Endothelial cell of umbilical vein (primary cell): ENCODE measurements at regions not wholly inside any gene's neighbourhood (a gene's known extent, or its start where the extent isn't known, plus 50 kb on each side); places are given as distances from the start of the nearest gene placed in this dataset.

Source experiments
- BruUV-seq: library from RNA; stranded (reverse); fragments of 400-500 nt; replicated peaks from 2 replicates; lab custom pipeline; 2021; lab: Mats Ljungman, UMichigan
- CTCF ChIA-PET: fragments of 300-600, 350-600 bp; sonication (Branson Sonifier 250); formaldehyde crosslinking; loops from one replicate; lab custom pipeline; 2021; ENCODE audit warnings: antibody characterized with exemption, inconsistent platforms; lab: Charles Lee
- POLR2A ChIA-PET: fragments of 300-600, 350-600 bp; sonication (Branson Sonifier 250); formaldehyde crosslinking; loops from one replicate; lab custom pipeline; 2021; ENCODE audit warnings: antibody characterized with exemption, inconsistent platforms; lab: Charles Lee
- DNase-seq: peaks from one replicate; pipeline ENCODE4 v3.0.0-alpha.2; 2011; ENCODE audit warnings: low read depth, low spot score
- FAIRE-seq: peaks from 2 replicates; lab custom pipeline; 2011; peaks lifted over from hg19 to GRCh38; lab: Jason Lieb, UNC
- H2AFZ ChIP-seq: 2 replicates; pipeline ENCODE4 v1.6.0; 2012; ENCODE audit warnings: low read depth, low read length, control low read depth, inconsistent platforms
- H3K27ac ChIP-seq: 2 replicates; pipeline ENCODE4 v1.5.1; 2011; ENCODE audit warnings: low read depth, mild to moderate bottlenecking, control low read depth, low read length, moderate library complexity; ENCODE audit not compliant: insufficient read depth
- H3K27me3 ChIP-seq, 2 experiments: 2 replicates each; pipeline versions ENCODE4 v1.6.0 to v1.6.1; 2011; ENCODE audit warnings: low read length in 2 of 2, mixed read lengths in 1 of 2; ENCODE audit not compliant: control insufficient read depth in 2 of 2, insufficient read depth in 2 of 2
- H3K36me3 ChIP-seq, 2 experiments: 2 replicates in 1 of 2; 3 replicates in 1 of 2; pipeline ENCODE4 v1.5.1; 2011; ENCODE audit warnings: low read length in 2 of 2, mild to moderate bottlenecking in 1 of 2, moderate library complexity in 1 of 2; ENCODE audit not compliant: control insufficient read depth in 2 of 2, insufficient read depth in 2 of 2; ENCODE audit errors: extremely low read depth in 1 of 2
- H3K4me1 ChIP-seq: 3 replicates; pipeline ENCODE4 v1.5.1; 2011; ENCODE audit warnings: mild to moderate bottlenecking, low read length; ENCODE audit not compliant: control insufficient read depth, insufficient read depth; ENCODE audit errors: extremely low read depth
- H3K4me2 ChIP-seq: 2 replicates; pipeline ENCODE4 v1.6.1; 2011; ENCODE audit warnings: low read length, control low read depth, mixed read lengths; ENCODE audit not compliant: insufficient read depth
- H3K4me3 ChIP-seq, 3 experiments: fragments of 200-600 bp in 1 of 3; sonication (generic), shearing (Covaris generic) in 1 of 3; replicated peaks in 1 of 3; 2 replicates each; pipeline ENCODE4 v1.5.1; 2011 to 2016; ENCODE audit warnings: control low read depth in 3 of 3, low read length in 3 of 3, mild to moderate bottlenecking in 2 of 3, inconsistent platforms in 1 of 3, low read depth in 1 of 3, moderate library complexity in 1 of 3; ENCODE audit not compliant: insufficient read depth in 1 of 3
- H3K79me2 ChIP-seq: 2 replicates; pipeline ENCODE4 v1.6.0; 2012; ENCODE audit warnings: low read length, inconsistent platforms; ENCODE audit not compliant: control insufficient read depth, insufficient read depth
- H3K9ac ChIP-seq: replicated peaks from 2 replicates; pipeline ENCODE3; 2011; ENCODE audit warnings: low read length, control low read depth; ENCODE audit not compliant: insufficient read depth; ENCODE audit errors: extremely low read depth
- H3K9me1 ChIP-seq: replicated peaks from 3 replicates; pipeline ENCODE4 v1.6.0; 2011; ENCODE audit warnings: mild to moderate bottlenecking, low read length; ENCODE audit not compliant: control insufficient read depth, insufficient read depth; ENCODE audit errors: extremely low read depth
- H3K9me3 ChIP-seq: replicated peaks from 2 replicates; pipeline ENCODE4 v1.5.1; 2012; ENCODE audit warnings: low read length, inconsistent platforms; ENCODE audit not compliant: control insufficient read depth, insufficient read depth
- H4K20me1 ChIP-seq: replicated peaks from 2 replicates; pipeline ENCODE3; 2011; ENCODE audit warnings: mild to moderate bottlenecking, low read length; ENCODE audit not compliant: control insufficient read depth, insufficient read depth; ENCODE audit errors: extremely low read depth
- EZH2 ChIP-seq: IDR thresholded peaks from 2 replicates; pipeline ENCODE4 v1.6.1; 2012; ENCODE audit warnings: borderline replicate concordance, low read depth, mild to moderate bottlenecking, moderate library complexity, low read length, inconsistent platforms; ENCODE audit not compliant: severe bottlenecking
- FOS ChIP-seq: IDR thresholded peaks from 2 replicates; pipeline ENCODE4 v1.6.1; 2011; ENCODE audit warnings: mild to moderate bottlenecking, low read length, moderate library complexity, borderline replicate concordance; ENCODE audit not compliant: insufficient read depth
- GATA2 ChIP-seq: IDR thresholded peaks from 2 replicates; pipeline ENCODE4 v1.7.0; 2011; ENCODE audit warnings: low read depth, mild to moderate bottlenecking, moderate library complexity, mixed read lengths, low read length; ENCODE audit not compliant: insufficient read length, insufficient read depth
- JUN ChIP-seq: IDR thresholded peaks from 2 replicates; pipeline ENCODE4 v1.6.1; 2011; ENCODE audit warnings: borderline replicate concordance, low read depth; ENCODE audit not compliant: insufficient read length, insufficient read depth
- MYC ChIP-seq: IDR thresholded peaks from one replicate; pipeline ENCODE4 v1.6.1; 2011; ENCODE audit warnings: mild to moderate bottlenecking, low read depth, low read length
- POLR2A ChIP-seq: IDR thresholded peaks from 2 replicates; pipeline ENCODE4 v1.6.1; 2012; ENCODE audit warnings: low read depth, mild to moderate bottlenecking, control low read depth, low read length
- POLR2AphosphoS5 ChIP-seq: IDR thresholded peaks from 2 replicates; pipeline ENCODE4 v1.6.1; 2012; ENCODE audit warnings: low read depth, mild to moderate bottlenecking, control low read depth, low read length, moderate library complexity; ENCODE audit not compliant: insufficient read depth
- dilution Hi-C: fragments of 300-500 bp; cut with MboI; formaldehyde crosslinking; loops from one replicate; pipeline ENCODE4 v1.15.0; 2019; ENCODE audit warnings: low sequenced_read_pairs; ENCODE audit not compliant: extremely low pct_ligation_motif_present
- intact Hi-C: fragments of 100-400 bp; cut with micrococcal nuclease; formaldehyde crosslinking; loops from one replicate; pipeline ENCODE4 v1.10.0; 2022
- TF ChIP-seq, protein P1 (sequence below): IDR thresholded peaks from 2 replicates; pipeline ENCODE4 v1.6.1; 2011; ENCODE audit not compliant: insufficient read depth, insufficient read length
- TF ChIP-seq, protein P2 (sequence below), 2 donors: IDR thresholded peaks; 1 replicate in 1 of 2; 2 replicates in 1 of 2; pipeline ENCODE4 v1.5.1; 2011; ENCODE audit warnings: low read length in 2 of 2, mild to moderate bottlenecking in 2 of 2, moderate library complexity in 2 of 2, control low read depth in 1 of 2, inconsistent platforms in 1 of 2, low read depth in 1 of 2; ENCODE audit not compliant: insufficient read depth in 1 of 2; ENCODE audit errors: extremely low read depth in 1 of 2

DNA sequence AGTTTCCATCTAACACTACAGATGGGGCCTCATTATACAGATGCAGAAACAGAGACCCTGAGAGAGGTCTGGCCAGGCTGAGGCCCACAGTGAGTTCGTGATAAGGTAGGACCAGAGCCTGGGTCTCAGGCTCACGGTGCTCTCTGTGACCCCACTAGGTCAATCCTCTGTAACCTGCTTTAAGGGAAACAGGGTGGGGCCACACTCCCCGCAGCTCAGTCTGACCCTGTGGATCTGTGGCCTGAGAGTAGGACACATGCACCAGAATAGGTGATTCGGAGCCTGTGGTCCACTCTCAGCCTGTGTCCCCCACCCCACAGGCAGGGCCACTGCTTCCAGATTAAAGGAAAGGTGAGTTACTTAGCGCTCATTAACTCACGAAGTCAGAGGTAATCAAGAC lies 137.8 kb upstream of the FAM20C start:
- no peak for TF ChIP-seq EZH2
- no peak for TF ChIP-seq FOS
- no peak for TF ChIP-seq JUN
- TF ChIP-seq POLR2A = no peak
- TF ChIP-seq, protein P1, sequence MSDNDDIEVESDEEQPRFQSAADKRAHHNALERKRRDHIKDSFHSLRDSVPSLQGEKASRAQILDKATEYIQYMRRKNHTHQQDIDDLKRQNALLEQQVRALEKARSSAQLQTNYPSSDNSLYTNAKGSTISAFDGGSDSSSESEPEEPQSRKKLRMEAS = no peak
- TF ChIP-seq POLR2AphosphoS5 = no peak
- FAIRE-seq (no peak), DNase-seq (no peak)
- H3K9me3 ChIP-seq = no peaks in the 10 kb centered on the region
- no peak overlapping the region for H3K4me2 ChIP-seq
- H3K36me3 ChIP-seq = no peaks in the 10 kb centered on the region
- H3K27ac ChIP-seq = no peak overlapping the region
- intact Hi-C loops (no loop called here), dilution Hi-C loops (no loop called here)
- H4K20me1 ChIP-seq = no peaks in the 10 kb centered on the region
- no peaks in the 10 kb centered on the region for H3K9me1 ChIP-seq
- H2AFZ ChIP-seq = no peak overlapping the region
- no peaks in the 10 kb centered on the region for H3K79me2 ChIP-seq
- peaks cover 0 to 3% of the 10 kb centered on the region in 2 experiments for H3K27me3 ChIP-seq
- H3K4me1 ChIP-seq = no peaks in the 10 kb centered on the region
- POLR2A ChIA-PET = no interaction called here
- H3K4me3 ChIP-seq = no peak overlapping the region
- BruUV-seq = no TSS peak
- H3K9ac ChIP-seq = no peak overlapping the region
- CTCF ChIA-PET = no interaction called here

DNA sequence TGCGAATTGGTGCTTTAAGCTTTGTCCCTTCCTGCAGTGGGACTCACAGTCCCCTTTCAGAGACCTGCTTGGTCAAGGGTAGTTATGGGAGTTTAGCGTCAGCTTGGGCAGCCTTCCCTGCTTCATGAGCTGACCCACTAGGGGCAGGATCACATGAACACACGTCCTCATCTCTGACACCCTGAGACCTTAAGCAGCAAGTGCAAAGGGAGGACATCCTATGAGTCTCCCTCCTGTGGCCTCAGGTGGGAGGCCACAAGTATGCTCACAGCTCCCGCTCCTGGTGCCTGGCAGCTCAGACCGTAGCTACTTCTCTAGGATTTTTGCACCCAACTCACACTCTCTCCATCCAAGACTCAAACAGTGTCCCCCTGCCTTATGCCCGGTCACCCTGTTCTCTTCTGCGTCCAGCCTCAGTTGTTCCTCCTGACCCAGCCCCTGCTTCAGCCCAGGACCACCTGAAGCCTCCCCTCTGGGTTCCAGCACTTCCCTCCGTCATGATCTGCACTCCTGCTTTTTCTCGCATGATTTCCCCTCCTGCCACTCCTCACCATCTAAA lies 136.6 kb upstream of the FAM20C start:
- no TSS peak for BruUV-seq
- no peak overlapping the region for H3K27ac ChIP-seq
- no peaks in the 10 kb centered on the region for H3K9me3 ChIP-seq
- no peak for FAIRE-seq
- no peak overlapping the region for H3K4me3 ChIP-seq
- H4K20me1 ChIP-seq = no peaks in the 10 kb centered on the region
- intact Hi-C loops (no loop called here), dilution Hi-C loops (no loop called here)
- H3K9ac ChIP-seq = no peak overlapping the region
- ChIA-PET CTCF (interaction anchor here (1.0 kb wide), 1 partner anchor 8 kb away, joined by 3 read pairs; no protein-coding TSS in a partner anchor), POLR2A (no interaction called here)
- no peaks in the 10 kb centered on the region for H3K9me1 ChIP-seq
- no peaks in the 10 kb centered on the region for H3K36me3 ChIP-seq
- TF ChIP-seq, protein P2, sequence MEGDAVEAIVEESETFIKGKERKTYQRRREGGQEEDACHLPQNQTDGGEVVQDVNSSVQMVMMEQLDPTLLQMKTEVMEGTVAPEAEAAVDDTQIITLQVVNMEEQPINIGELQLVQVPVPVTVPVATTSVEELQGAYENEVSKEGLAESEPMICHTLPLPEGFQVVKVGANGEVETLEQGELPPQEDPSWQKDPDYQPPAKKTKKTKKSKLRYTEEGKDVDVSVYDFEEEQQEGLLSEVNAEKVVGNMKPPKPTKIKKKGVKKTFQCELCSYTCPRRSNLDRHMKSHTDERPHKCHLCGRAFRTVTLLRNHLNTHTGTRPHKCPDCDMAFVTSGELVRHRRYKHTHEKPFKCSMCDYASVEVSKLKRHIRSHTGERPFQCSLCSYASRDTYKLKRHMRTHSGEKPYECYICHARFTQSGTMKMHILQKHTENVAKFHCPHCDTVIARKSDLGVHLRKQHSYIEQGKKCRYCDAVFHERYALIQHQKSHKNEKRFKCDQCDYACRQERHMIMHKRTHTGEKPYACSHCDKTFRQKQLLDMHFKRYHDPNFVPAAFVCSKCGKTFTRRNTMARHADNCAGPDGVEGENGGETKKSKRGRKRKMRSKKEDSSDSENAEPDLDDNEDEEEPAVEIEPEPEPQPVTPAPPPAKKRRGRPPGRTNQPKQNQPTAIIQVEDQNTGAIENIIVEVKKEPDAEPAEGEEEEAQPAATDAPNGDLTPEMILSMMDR (IDR thresholded peaks at IDR 0.05; ENCODE audit: extremely low read depth in 1 of 2, insufficient read depth in 1 of 2, low read depth in 1 of 2, low read length in 2 of 2) = no peak
- TF ChIP-seq GATA2 (no peak), POLR2AphosphoS5 (no peak), FOS (no peak), JUN (no peak), MYC (no peak), POLR2A (no peak), EZH2 (no peak)
- TF ChIP-seq, protein P1 = no peak
- H3K27me3 ChIP-seq = peaks cover 0 to 3% of the 10 kb centered on the region in 2 experiments
- DNase-seq = no peak
- H3K4me2 ChIP-seq = no peak overlapping the region
- no peaks in the 10 kb centered on the region for H3K4me1 ChIP-seq
- H2AFZ ChIP-seq = no peak overlapping the region
- no peaks in the 10 kb centered on the region for H3K79me2 ChIP-seq
